ENCODE measurements at regions not wholly inside any gene's neighbourhood (a gene's known extent, or its start where the extent isn't known, plus 50 kb on each side); places are given as distances from the start of the nearest gene placed in this dataset.
"Not testable (repeated sequence)": the region's sequence is repeated elsewhere in the genome, so short reads cannot be mapped to it uniquely, and the experiment has no call there.

DNA sequence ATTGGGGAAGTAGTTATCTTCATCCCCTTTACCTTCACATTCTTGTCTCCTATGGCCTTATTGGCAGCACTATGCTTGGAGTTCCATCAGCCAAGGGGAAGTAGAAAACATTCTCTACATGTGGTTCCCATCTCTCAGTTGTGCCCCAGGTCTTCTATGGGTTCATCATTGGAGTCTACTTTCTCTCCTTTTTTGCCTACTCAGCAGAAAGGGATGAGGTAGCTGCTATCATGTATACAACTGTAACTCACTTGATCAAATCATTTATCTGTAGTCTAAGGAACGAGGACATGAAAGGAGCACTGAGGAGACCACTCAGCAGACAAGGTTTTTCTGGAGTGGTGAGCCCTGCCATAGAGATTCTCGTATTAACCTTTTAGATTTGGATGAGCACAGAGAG, 119.0 kb upstream of the OR13H1 start:
- no peaks in the 10 kb centered on the region for H3K9me3 Mint-ChIP-seq
- Histone ChIP-seq H3K27ac (ENCODE audit: low read depth, low read length) (no peak overlapping the region), H3K27me3 (ENCODE audit: control insufficient read depth, insufficient read depth, low read length, poor library complexity, severe bottlenecking) (no peaks in the 10 kb centered on the region), H3K4me1 (ENCODE audit: control insufficient read depth, insufficient read depth, low read length) (no peaks in the 10 kb centered on the region), H3K36me3 (ENCODE audit: control insufficient read depth, insufficient read depth, low read length) (no peaks in the 10 kb centered on the region), H3K9ac (ENCODE audit: extremely low read depth, low read length, poor library complexity, severe bottlenecking) (no peak overlapping the region), H3K4me3 (ENCODE audit: low read length) (no peak overlapping the region), H3K9me3 (ENCODE audit: control insufficient read depth, low read length) (no peaks in the 10 kb centered on the region)
- TF ChIP-seq, protein P1, sequence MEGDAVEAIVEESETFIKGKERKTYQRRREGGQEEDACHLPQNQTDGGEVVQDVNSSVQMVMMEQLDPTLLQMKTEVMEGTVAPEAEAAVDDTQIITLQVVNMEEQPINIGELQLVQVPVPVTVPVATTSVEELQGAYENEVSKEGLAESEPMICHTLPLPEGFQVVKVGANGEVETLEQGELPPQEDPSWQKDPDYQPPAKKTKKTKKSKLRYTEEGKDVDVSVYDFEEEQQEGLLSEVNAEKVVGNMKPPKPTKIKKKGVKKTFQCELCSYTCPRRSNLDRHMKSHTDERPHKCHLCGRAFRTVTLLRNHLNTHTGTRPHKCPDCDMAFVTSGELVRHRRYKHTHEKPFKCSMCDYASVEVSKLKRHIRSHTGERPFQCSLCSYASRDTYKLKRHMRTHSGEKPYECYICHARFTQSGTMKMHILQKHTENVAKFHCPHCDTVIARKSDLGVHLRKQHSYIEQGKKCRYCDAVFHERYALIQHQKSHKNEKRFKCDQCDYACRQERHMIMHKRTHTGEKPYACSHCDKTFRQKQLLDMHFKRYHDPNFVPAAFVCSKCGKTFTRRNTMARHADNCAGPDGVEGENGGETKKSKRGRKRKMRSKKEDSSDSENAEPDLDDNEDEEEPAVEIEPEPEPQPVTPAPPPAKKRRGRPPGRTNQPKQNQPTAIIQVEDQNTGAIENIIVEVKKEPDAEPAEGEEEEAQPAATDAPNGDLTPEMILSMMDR (conservative IDR thresholded peaks at IDR 0.05), result no peak
- no peaks in the 10 kb centered on the region for H3K36me3 Mint-ChIP-seq (ENCODE audit: low read depth)
- no peak overlapping the region for H3K27ac Mint-ChIP-seq
- no peak overlapping the region for H3K4me3 Mint-ChIP-seq
- no peak for DNase-seq
- 100% methylated on average over 2 of the region's 2 CpGs; no CpG with 5 or more reads in 1 of the 2 experiments for WGBS, 2 experiments (ENCODE audit: insufficient coverage in 1 of 2, insufficient read length in 1 of 2)
- peaks cover 3% of the 10 kb centered on the region for H3K4me1 Mint-ChIP-seq
- H3K27me3 Mint-ChIP-seq (ENCODE audit: insufficient read depth), result no peaks in the 10 kb centered on the region

DNA sequence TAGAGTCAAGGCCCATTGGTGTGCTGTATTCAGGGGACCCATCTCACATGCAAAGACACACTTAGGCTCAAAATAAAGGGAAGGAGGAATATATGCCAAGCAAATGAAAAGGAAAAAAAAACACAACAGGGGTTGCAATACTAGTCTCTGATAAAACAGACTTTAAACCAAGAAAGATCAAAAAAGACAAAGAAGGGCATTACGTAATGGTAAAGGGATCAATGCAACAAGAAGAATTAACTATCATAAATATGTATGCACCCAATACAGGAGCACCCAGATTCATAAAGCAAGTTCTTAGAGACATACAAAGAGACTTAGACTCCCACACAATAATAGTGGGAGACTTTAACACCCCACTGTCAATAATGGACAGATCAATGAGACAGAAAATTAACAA, 113.4 kb upstream of the OR13H1 start:
- not testable (repeated sequence) for H3K9me3 Mint-ChIP-seq

DNA sequence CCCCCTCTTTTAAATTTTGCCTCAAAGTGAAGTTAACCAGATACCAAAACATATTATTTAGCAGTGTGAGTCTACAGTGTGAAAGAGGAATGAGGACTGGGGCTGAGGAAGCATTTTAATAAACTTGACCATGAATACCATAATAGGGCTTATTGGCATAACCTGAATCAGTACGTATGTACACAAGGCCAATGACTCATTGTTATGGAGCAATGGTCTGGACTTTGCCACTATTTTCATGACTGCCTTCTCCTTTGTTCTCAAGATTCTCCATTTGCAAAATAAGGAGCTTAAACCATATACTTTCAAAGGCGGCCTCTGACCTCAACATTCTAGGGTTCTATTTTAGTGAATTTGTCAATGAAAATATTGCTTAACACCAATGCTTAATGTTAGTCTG, 102.8 kb upstream of the OR13H1 start:
- Mint-ChIP-seq H3K9me3 (peaks cover 3% of the 10 kb centered on the region), H3K4me3 (no peak overlapping the region), H3K36me3 (ENCODE audit: low read depth) (no peaks in the 10 kb centered on the region), H3K4me1 (no peaks in the 10 kb centered on the region), H3K27me3 (ENCODE audit: insufficient read depth) (no peaks in the 10 kb centered on the region), H3K27ac (no peak overlapping the region)
- Histone ChIP-seq H3K36me3 (ENCODE audit: control insufficient read depth, insufficient read depth, low read length) (no peaks in the 10 kb centered on the region), H3K9ac (ENCODE audit: extremely low read depth, low read length, poor library complexity, severe bottlenecking) (no peak overlapping the region), H3K27ac (ENCODE audit: low read depth, low read length) (no peak overlapping the region), H3K27me3 (ENCODE audit: control insufficient read depth, insufficient read depth, low read length, poor library complexity, severe bottlenecking) (no peaks in the 10 kb centered on the region), H3K4me3 (ENCODE audit: low read length) (no peak overlapping the region), H3K4me1 (ENCODE audit: control insufficient read depth, insufficient read depth, low read length) (no peaks in the 10 kb centered on the region), H3K9me3 (ENCODE audit: control insufficient read depth, low read length) (no peaks in the 10 kb centered on the region)
- TF ChIP-seq, protein P1 (conservative IDR thresholded peaks at IDR 0.05), result no peak
- 92% methylated on average over 1 of the region's 2 CpGs; no CpG with 5 or more reads in 1 of the 2 experiments for WGBS, 2 experiments (ENCODE audit: insufficient coverage in 1 of 2, insufficient read length in 1 of 2)
- no peak for DNase-seq

More for the DNA sequence above, 113.4 kb upstream of the OR13H1 start:
- not testable (repeated sequence) for H3K27me3 Mint-ChIP-seq (ENCODE audit: insufficient read depth); H3K9me3 ChIP-seq (ENCODE audit: control insufficient read depth, low read length); DNase-seq; H3K9ac ChIP-seq (ENCODE audit: extremely low read depth, low read length, poor library complexity, severe bottlenecking); H3K4me1 Mint-ChIP-seq; H3K4me1 ChIP-seq (ENCODE audit: control insufficient read depth, insufficient read depth, low read length); H3K27me3 ChIP-seq (ENCODE audit: control insufficient read depth, insufficient read depth, low read length, poor library complexity, severe bottlenecking); H3K4me3 ChIP-seq (ENCODE audit: low read length); H3K36me3 ChIP-seq (ENCODE audit: control insufficient read depth, insufficient read depth, low read length); H3K4me3 Mint-ChIP-seq; H3K36me3 Mint-ChIP-seq (ENCODE audit: low read depth); H3K27ac Mint-ChIP-seq; H3K27ac ChIP-seq (ENCODE audit: low read depth, low read length)
- whole genome bisulfite sequencing, 2 experiments (ENCODE audit: insufficient coverage in 1 of 2, insufficient read length in 1 of 2), result no CpG with 5 or more reads among the region's 1 CpG

DNA sequence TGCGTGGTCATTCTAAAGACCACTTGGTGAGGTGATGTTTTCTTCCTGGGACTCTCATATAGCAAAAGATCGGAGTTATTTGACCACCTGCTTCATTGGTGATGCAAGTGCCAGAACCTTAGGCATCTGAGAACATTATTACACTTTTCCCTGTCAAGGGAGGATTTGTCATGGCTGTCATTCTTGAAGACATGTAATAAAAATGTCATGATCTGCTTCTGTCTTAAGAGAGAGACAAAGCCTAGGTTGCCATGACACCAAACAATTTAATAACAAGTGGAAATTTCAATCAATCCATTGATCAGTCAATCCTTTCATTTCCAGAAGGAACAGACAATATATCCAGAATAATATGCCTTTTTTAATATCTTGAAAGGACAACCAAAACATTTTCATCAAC, 97.9 kb upstream of the OR13H1 start:
- no peak overlapping the region for H3K4me3 Mint-ChIP-seq
- H3K4me3 ChIP-seq (ENCODE audit: low read length), result no peak overlapping the region
- H3K9me3 ChIP-seq (ENCODE audit: control insufficient read depth, low read length), result no peaks in the 10 kb centered on the region
- no peaks in the 10 kb centered on the region for H3K4me1 ChIP-seq (ENCODE audit: control insufficient read depth, insufficient read depth, low read length)
- no peak overlapping the region for H3K9ac ChIP-seq (ENCODE audit: extremely low read depth, low read length, poor library complexity, severe bottlenecking)
- H3K9me3 Mint-ChIP-seq, result peaks cover 16% of the 10 kb centered on the region
- DNase-seq, result no peak
- TF ChIP-seq, protein P1 (conservative IDR thresholded peaks at IDR 0.05), result no peak
- peaks cover 4% of the 10 kb centered on the region for H3K36me3 Mint-ChIP-seq (ENCODE audit: low read depth)
- 91% methylated on average over 2 of the region's 2 CpGs; no CpG with 5 or more reads in 1 of the 2 experiments for WGBS, 2 experiments (ENCODE audit: insufficient coverage in 1 of 2, insufficient read length in 1 of 2)
- no peaks in the 10 kb centered on the region for H3K27me3 Mint-ChIP-seq (ENCODE audit: insufficient read depth)
- no peaks in the 10 kb centered on the region for H3K27me3 ChIP-seq (ENCODE audit: control insufficient read depth, insufficient read depth, low read length, poor library complexity, severe bottlenecking)
- no peaks in the 10 kb centered on the region for H3K4me1 Mint-ChIP-seq
- H3K36me3 ChIP-seq (ENCODE audit: control insufficient read depth, insufficient read depth, low read length), result no peaks in the 10 kb centered on the region
- H3K27ac Mint-ChIP-seq, result no peak overlapping the region
- H3K27ac ChIP-seq (ENCODE audit: low read depth, low read length), result no peak overlapping the region

DNA sequence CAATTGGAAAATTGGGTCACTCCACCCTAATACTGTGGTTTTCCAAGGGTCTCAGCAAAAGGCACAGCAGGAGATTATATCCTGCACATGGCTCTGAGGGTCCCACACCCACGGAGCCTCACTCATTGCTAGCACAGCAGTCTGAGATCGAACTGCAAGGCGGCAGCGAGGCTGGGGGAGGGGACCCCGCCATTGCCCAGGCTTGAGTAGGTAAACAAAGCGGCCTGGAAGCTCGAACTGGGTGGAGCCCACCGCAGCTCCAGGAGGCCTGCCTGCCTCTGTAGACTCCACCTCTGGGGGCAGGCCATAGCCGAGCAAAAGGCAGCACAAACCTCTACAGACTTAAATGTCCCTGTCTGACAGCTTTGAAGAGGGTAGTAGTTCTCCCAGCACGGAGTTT, 82.0 kb upstream of the OR13H1 start:
- H3K27me3 ChIP-seq (ENCODE audit: control insufficient read depth, insufficient read depth, low read length, poor library complexity, severe bottlenecking), result not testable (repeated sequence)

More for the DNA sequence above, 82.0 kb upstream of the OR13H1 start:
- not testable (repeated sequence) for H3K9ac ChIP-seq (ENCODE audit: extremely low read depth, low read length, poor library complexity, severe bottlenecking); DNase-seq; H3K27ac Mint-ChIP-seq; H3K27me3 Mint-ChIP-seq (ENCODE audit: insufficient read depth); H3K27ac ChIP-seq (ENCODE audit: low read depth, low read length); H3K4me3 Mint-ChIP-seq; H3K4me1 Mint-ChIP-seq; H3K9me3 ChIP-seq (ENCODE audit: control insufficient read depth, low read length); H3K4me1 ChIP-seq (ENCODE audit: control insufficient read depth, insufficient read depth, low read length); H3K4me3 ChIP-seq (ENCODE audit: low read length); H3K36me3 ChIP-seq (ENCODE audit: control insufficient read depth, insufficient read depth, low read length)
- Mint-ChIP-seq H3K36me3 (ENCODE audit: low read depth) (peaks cover 47% of the 10 kb centered on the region), H3K9me3 (peaks cover 49% of the 10 kb centered on the region)
- WGBS, 2 experiments (ENCODE audit: insufficient coverage in 1 of 2, insufficient read length in 1 of 2), result 98% methylated on average over 9 to 10 of the region's 10 CpGs
